GM23338 (cell line): ENCODE measurements at regions not wholly inside any gene's neighbourhood (a gene's known extent, or its start where the extent isn't known, plus 50 kb on each side); places are given as distances from the start of the nearest gene placed in this dataset.

Experiments
- ATAC-seq: fragments of 200-7000 bp; cut with Tn5 transposase; 3 replicates; pipeline ENCODE4 v1.9.1; 2020
- DNase-seq: peaks from one replicate; pipeline ENCODE4 v3.0.0-alpha.2; 2015; ENCODE audit warnings: low spot score
- H2AFZ ChIP-seq: fragments of 200-600 bp; sonication (generic); 2 replicates; pipeline ENCODE4 v1.8.0; 2016; ENCODE audit warnings: antibody characterized with exemption, mild to moderate bottlenecking, moderate library complexity
- H3F3A ChIP-seq: fragments of 200-600 bp; sonication (generic); replicated peaks from 2 replicates; pipeline ENCODE4 v1.8.0; 2017; ENCODE audit warnings: antibody characterized with exemption, mixed run types, low read depth
- H3K27ac ChIP-seq: fragments of 200-600 bp; sonication (generic); 2 replicates; pipeline ENCODE4 v1.6.1; 2016; ENCODE audit warnings: low read depth
- H3K27me3 ChIP-seq: fragments of 200-600 bp; sonication (generic); 2 replicates; pipeline ENCODE4 v1.8.0; 2016; ENCODE audit warnings: mild to moderate bottlenecking, mixed run types, moderate library complexity; ENCODE audit not compliant: insufficient read depth
- H3K36me3 ChIP-seq: fragments of 200-600 bp; sonication (generic); 2 replicates; pipeline ENCODE4 v1.8.0; 2016; ENCODE audit warnings: mild to moderate bottlenecking; ENCODE audit not compliant: insufficient read depth
- H3K4me1 ChIP-seq: fragments of 200-600 bp; sonication (generic); 2 replicates; pipeline ENCODE4 v1.8.0; 2016; ENCODE audit warnings: mild to moderate bottlenecking, moderate library complexity; ENCODE audit not compliant: insufficient read depth
- H3K4me2 ChIP-seq: fragments of 200-600 bp; sonication (generic); 2 replicates; pipeline ENCODE4 v1.7.1; 2017; ENCODE audit warnings: mixed run types
- H3K4me3 ChIP-seq: fragments of 200-600 bp; sonication (generic); 2 replicates; pipeline ENCODE4 v1.6.1; 2016; ENCODE audit warnings: mixed run types
- H3K79me2 ChIP-seq: fragments of 200-600 bp; sonication (generic); replicated peaks from 2 replicates; pipeline ENCODE4 v1.8.0; 2017; ENCODE audit warnings: mild to moderate bottlenecking; ENCODE audit not compliant: insufficient read depth
- H3K9me2 ChIP-seq: fragments of 200-600 bp; sonication (generic); 2 replicates; pipeline ENCODE4 v1.8.0; 2017; ENCODE audit not compliant: insufficient read depth
- H4K20me1 ChIP-seq: fragments of 200-600 bp; sonication (generic); replicated peaks from 2 replicates; pipeline ENCODE4 v1.8.0; 2017; ENCODE audit warnings: mild to moderate bottlenecking; ENCODE audit not compliant: insufficient read depth
- H3K27ac Mint-ChIP-seq: 2 replicates; pipeline ENCODE4 v1.8.0; 2020; ENCODE audit warnings: inconsistent platforms, mild to moderate bottlenecking, moderate library complexity, mixed read lengths
- H3K27me3 Mint-ChIP-seq: 3 replicates; pipeline ENCODE4 v1.8.0; 2022; ENCODE audit warnings: low read depth, mild to moderate bottlenecking, moderate library complexity, mixed read lengths, inconsistent platforms; ENCODE audit not compliant: insufficient read depth, poor library complexity
- H3K36me3 Mint-ChIP-seq: 3 replicates; pipeline ENCODE4 v1.8.0; 2021; ENCODE audit warnings: low read depth, mild to moderate bottlenecking, inconsistent platforms, moderate library complexity, mixed read lengths
- H3K4me1 Mint-ChIP-seq: 3 replicates; pipeline ENCODE4 v1.8.0; 2020; ENCODE audit warnings: mild to moderate bottlenecking, inconsistent platforms, mixed read lengths
- H3K4me3 Mint-ChIP-seq: 3 replicates; pipeline ENCODE4 v1.8.0; 2021; ENCODE audit warnings: moderate library complexity, mild to moderate bottlenecking, inconsistent platforms, mixed read lengths
- H3K9me3 Mint-ChIP-seq: 3 replicates; pipeline ENCODE4 v1.8.0; 2020; ENCODE audit warnings: moderate library complexity, mild to moderate bottlenecking, inconsistent platforms, mixed read lengths
- CREB1 ChIP-seq: fragments of 250-450 bp; sonication (Bioruptor Pico); IDR thresholded peaks from 2 replicates; pipeline ENCODE4 v1.5.0; 2020; ENCODE audit warnings: low read depth, mild to moderate bottlenecking, moderate library complexity
- CTCF ChIP-seq, 2 experiments: fragments of 200-600 bp in 1 of 2; sonication (generic) in 1 of 2; conservative IDR thresholded peaks; 2 replicates each; pipeline versions ENCODE4 v1.5.1 to v1.6.1; 2016 to 2017; ENCODE audit warnings: antibody characterized with exemption in 2 of 2, low read depth in 2 of 2, mild to moderate bottlenecking in 2 of 2, moderate library complexity in 1 of 2
- ETS1 ChIP-seq: IDR thresholded peaks from 2 replicates; pipeline ENCODE4 v1.6.1; 2016; ENCODE audit warnings: antibody characterized with exemption
- EZH2phosphoT487 ChIP-seq: fragments of 200-600 bp; sonication (generic); IDR thresholded peaks from one replicate; pipeline ENCODE4 v1.8.1; 2018; ENCODE audit warnings: antibody characterized with exemption; ENCODE audit not compliant: unreplicated experiment
- JUNB ChIP-seq: IDR thresholded peaks from one replicate; pipeline ENCODE4 v1.6.1; 2016; ENCODE audit warnings: antibody characterized with exemption; ENCODE audit not compliant: unreplicated experiment
- NANOG ChIP-seq: IDR thresholded peaks from 2 replicates; pipeline ENCODE4 v1.6.1; 2016; ENCODE audit warnings: antibody characterized with exemption, borderline replicate concordance
- POLR2AphosphoS5 ChIP-seq: IDR thresholded peaks from 2 replicates; pipeline ENCODE4 v1.6.1; 2016; ENCODE audit warnings: antibody characterized with exemption, low read depth
- STAT1 ChIP-seq: IDR thresholded peaks from one replicate; pipeline ENCODE4 v1.6.1; 2016; ENCODE audit warnings: antibody characterized with exemption; ENCODE audit not compliant: unreplicated experiment
- ZNF114 ChIP-seq: fragments of 250-450 bp; sonication (Bioruptor Pico); IDR thresholded peaks from 2 replicates; pipeline ENCODE4 v1.5.0; 2020; ENCODE audit warnings: mild to moderate bottlenecking, moderate library complexity
- ZNF331 ChIP-seq: fragments of 250-450 bp; sonication (Bioruptor Pico); IDR thresholded peaks from 2 replicates; pipeline ENCODE4 v1.5.0; 2020; ENCODE audit warnings: low read depth, mild to moderate bottlenecking, moderate library complexity
- TF ChIP-seq, protein P1 (sequence below): IDR thresholded peaks from one replicate; pipeline ENCODE4 v1.6.1; 2018; ENCODE audit warnings: antibody characterized with exemption; ENCODE audit not compliant: unreplicated experiment

- TF ChIP-seq, protein P1, sequence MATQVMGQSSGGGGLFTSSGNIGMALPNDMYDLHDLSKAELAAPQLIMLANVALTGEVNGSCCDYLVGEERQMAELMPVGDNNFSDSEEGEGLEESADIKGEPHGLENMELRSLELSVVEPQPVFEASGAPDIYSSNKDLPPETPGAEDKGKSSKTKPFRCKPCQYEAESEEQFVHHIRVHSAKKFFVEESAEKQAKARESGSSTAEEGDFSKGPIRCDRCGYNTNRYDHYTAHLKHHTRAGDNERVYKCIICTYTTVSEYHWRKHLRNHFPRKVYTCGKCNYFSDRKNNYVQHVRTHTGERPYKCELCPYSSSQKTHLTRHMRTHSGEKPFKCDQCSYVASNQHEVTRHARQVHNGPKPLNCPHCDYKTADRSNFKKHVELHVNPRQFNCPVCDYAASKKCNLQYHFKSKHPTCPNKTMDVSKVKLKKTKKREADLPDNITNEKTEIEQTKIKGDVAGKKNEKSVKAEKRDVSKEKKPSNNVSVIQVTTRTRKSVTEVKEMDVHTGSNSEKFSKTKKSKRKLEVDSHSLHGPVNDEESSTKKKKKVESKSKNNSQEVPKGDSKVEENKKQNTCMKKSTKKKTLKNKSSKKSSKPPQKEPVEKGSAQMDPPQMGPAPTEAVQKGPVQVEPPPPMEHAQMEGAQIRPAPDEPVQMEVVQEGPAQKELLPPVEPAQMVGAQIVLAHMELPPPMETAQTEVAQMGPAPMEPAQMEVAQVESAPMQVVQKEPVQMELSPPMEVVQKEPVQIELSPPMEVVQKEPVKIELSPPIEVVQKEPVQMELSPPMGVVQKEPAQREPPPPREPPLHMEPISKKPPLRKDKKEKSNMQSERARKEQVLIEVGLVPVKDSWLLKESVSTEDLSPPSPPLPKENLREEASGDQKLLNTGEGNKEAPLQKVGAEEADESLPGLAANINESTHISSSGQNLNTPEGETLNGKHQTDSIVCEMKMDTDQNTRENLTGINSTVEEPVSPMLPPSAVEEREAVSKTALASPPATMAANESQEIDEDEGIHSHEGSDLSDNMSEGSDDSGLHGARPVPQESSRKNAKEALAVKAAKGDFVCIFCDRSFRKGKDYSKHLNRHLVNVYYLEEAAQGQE: no peak
- no peak for TF ChIP-seq STAT1
Measured at GRCh38 chr7:41792120-41792519, 89.2 kb upstream of the INHBA start (continued).

DNA sequence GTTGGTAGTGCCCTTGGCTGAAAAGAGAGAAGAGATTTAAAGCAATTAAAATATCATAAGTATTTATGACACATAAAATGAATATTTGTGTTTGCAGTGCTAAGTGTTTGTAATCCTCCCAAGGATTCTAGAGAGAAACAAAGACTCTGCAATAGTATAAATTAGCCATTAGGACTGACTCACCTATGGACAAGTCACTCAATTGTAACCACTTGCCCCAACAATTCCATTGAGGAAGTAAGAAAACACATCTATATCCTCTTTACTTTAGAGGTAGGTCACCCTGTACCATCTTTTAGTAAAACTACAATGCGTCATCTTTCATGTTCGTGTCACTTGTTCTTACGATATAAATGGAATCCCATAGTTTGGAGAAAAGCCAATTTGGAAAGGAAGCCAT is 85.7 kb upstream of the INHBA start:
- Mint-ChIP-seq H3K4me3 (no peak overlapping the region), H3K36me3 (no peaks in the 10 kb centered on the region), H3K27ac (no peak overlapping the region), H3K4me1 (no peaks in the 10 kb centered on the region), H3K27me3 (peaks cover 2% of the 10 kb centered on the region), H3K9me3 (no peaks in the 10 kb centered on the region)
- Histone ChIP-seq H3K27ac (no peak overlapping the region), H2AFZ (no peak overlapping the region), H3K9me2 (0 out of 2 replicates have a peak, but pooled peaks cover 7% of the 10 kb centered on the region), H3K4me2 (no peak overlapping the region), H3F3A (no peaks in the 10 kb centered on the region), H4K20me1 (no peaks in the 10 kb centered on the region), H3K27me3 (no peaks in the 10 kb centered on the region), H3K36me3 (no peaks in the 10 kb centered on the region), H3K4me1 (no peaks in the 10 kb centered on the region), H3K4me3 (no peak overlapping the region), H3K79me2 (no peaks in the 10 kb centered on the region)
- ATAC-seq (no peak), DNase-seq (no peak)
- TF ChIP-seq CTCF (conservative IDR thresholded peaks at IDR 0.05; ENCODE audit: low read depth in 2 of 2) (no peak), NANOG (no peak), EZH2phosphoT487 (no peak)

DNA sequence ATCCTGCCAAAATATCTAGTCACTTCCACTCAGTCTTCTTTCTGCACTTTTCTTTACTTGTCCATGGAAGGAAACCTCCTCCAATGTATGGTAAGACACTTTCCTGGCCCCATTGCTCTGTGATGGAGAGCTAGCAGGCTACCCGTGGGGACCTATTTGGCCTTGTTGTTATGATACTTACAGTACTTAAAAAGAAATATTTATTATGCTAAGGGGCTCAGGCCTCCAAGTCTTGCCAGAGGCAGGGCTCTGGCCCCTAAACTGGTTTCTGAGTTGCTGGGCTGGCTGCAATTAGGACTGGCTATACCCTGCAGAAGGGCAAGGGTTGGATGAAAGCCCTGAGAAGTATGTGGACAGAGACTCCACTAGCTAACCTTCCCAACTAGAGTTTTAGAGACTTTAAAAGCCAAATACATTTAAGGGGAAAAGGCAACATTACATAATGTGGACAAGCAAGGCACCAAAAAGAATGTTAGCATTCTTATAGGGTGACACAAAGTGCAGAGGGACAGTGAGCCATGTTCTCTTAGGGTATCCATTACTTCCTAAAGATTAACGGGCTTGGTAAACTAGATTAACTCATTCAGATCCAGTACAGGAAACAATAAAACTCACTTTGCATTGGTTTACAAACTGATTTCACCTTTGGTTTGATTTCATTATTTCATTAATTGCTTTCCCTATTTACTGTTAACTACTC is 84.9 kb upstream of the INHBA start:
- Histone ChIP-seq H3K4me1 (no peaks in the 10 kb centered on the region), H3K79me2 (no peaks in the 10 kb centered on the region), H3K9me2 (0 out of 2 replicates have a peak, but pooled peaks cover 12% of the 10 kb centered on the region), H3K27ac (no peak overlapping the region), H3K36me3 (no peaks in the 10 kb centered on the region), H2AFZ (no peak overlapping the region), H3K27me3 (no peaks in the 10 kb centered on the region), H3F3A (no peaks in the 10 kb centered on the region), H4K20me1 (no peaks in the 10 kb centered on the region), H3K4me3 (no peak overlapping the region), H3K4me2 (no peak overlapping the region)
- DNase-seq (no peak), ATAC-seq (no peak)
- H3K9me3 Mint-ChIP-seq: no peaks in the 10 kb centered on the region
- no peaks in the 10 kb centered on the region for H3K36me3 Mint-ChIP-seq
- H3K4me3 Mint-ChIP-seq: no peak overlapping the region
- H3K27me3 Mint-ChIP-seq: peaks cover 2% of the 10 kb centered on the region
- H3K4me1 Mint-ChIP-seq: no peaks in the 10 kb centered on the region
- H3K27ac Mint-ChIP-seq: no peak overlapping the region
- TF ChIP-seq CREB1 (CRISPR knock-in tag) (no peak), POLR2AphosphoS5 (no peak), ZNF331 (CRISPR knock-in tag) (no peak), ETS1 (no peak), ZNF114 (CRISPR knock-in tag) (no peak), STAT1 (no peak), JUNB (no peak), EZH2phosphoT487 (no peak)
